WTC11 (cell line): ENCODE measurements at regions not wholly inside any gene's neighbourhood (a gene's known extent, or its start where the extent isn't known, plus 50 kb on each side); places are given as distances from the start of the nearest gene placed in this dataset.

Experiments used
- CREB1 ChIP-seq: sonication (generic); formaldehyde crosslinking; IDR thresholded peaks from 2 replicates; pipeline ENCODE4 v1.8.0; 2023; ENCODE audit warnings: mild to moderate bottlenecking, missing genetic modification reagents
- CTCF ChIP-seq: fragments of 200-600 bp; IDR thresholded peaks from 2 replicates; pipeline ENCODE4 v1.8.0; 2022; ENCODE audit warnings: antibody characterized with exemption
- E2F1 ChIP-seq: sonication (generic); formaldehyde crosslinking; IDR thresholded peaks from 2 replicates; pipeline ENCODE4 v1.8.0; 2022; ENCODE audit warnings: mild to moderate bottlenecking, missing genetic modification reagents
- ELF4 ChIP-seq: sonication (generic); formaldehyde crosslinking; IDR thresholded peaks from 2 replicates; pipeline ENCODE4 v1.8.1; 2022; ENCODE audit warnings: low read depth, mild to moderate bottlenecking, moderate library complexity, missing genetic modification reagents
- FOXJ3 ChIP-seq: sonication (generic); formaldehyde crosslinking; IDR thresholded peaks from 2 replicates; pipeline ENCODE4 v1.9.0; 2021; ENCODE audit warnings: missing genetic modification reagents, mild to moderate bottlenecking, borderline replicate concordance
- GABPB1 ChIP-seq: sonication (generic); formaldehyde crosslinking; IDR thresholded peaks from 2 replicates; pipeline ENCODE4 v1.8.1; 2023; ENCODE audit warnings: mild to moderate bottlenecking, missing genetic modification reagents
- TCF7 ChIP-seq: sonication (generic); formaldehyde crosslinking; IDR thresholded peaks from 2 replicates; pipeline ENCODE4 v1.8.0; 2022; ENCODE audit warnings: mild to moderate bottlenecking, low read depth, missing genetic modification reagents, moderate library complexity
- ZNF317 ChIP-seq: sonication (generic); formaldehyde crosslinking; IDR thresholded peaks from 2 replicates; pipeline ENCODE4 v1.8.1; 2023; ENCODE audit warnings: low read depth, mild to moderate bottlenecking, moderate library complexity, missing genetic modification reagents, borderline replicate concordance

- no peak for TF ChIP-seq CTCF
- no peak for TF ChIP-seq GABPB1
- no peak for TF ChIP-seq ELF4
- TF ChIP-seq CREB1: no peak
- no peak for TF ChIP-seq E2F1 (CRISPR knock-in tag)
- no peak for TF ChIP-seq ZNF317 (CRISPR knock-in tag)
- no peak for TF ChIP-seq FOXJ3 (CRISPR knock-in tag)
- no peak for TF ChIP-seq TCF7 (CRISPR knock-in tag)
Measured at GRCh38 chr13:24103782-24104372, 56.6 kb upstream of the SPATA13 start.
